ENCODE measurements at regions not wholly inside any gene's neighbourhood (a gene's known extent, or its start where the extent isn't known, plus 50 kb on each side); places are given as distances from the start of the nearest gene placed in this dataset.

DNA sequence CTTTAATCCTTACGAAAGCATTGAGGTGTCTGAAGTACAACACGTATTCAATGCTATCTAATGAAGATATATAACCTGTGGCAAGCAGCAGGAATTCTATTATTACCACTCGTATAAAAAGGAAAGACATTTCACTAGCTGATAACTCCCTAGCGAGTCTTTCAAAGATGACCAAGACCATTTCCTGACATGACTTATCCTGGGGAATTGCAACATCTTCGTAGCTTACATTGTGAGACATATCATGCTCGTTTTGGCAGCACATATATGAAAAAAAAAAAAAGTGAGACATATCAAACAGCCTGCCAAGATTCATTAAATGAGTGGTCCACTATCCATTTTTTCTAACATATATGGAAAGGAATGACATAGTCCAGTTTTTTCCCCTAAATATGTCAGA, 337.0 kb downstream of the FSCB start:
- Histone ChIP-seq H3K36me3 (no peaks in the 10 kb centered on the region), H3K4me3 (no peak overlapping the region), H3K27ac (no peak overlapping the region), H3K9me3 (no peaks in the 10 kb centered on the region), H3K27me3 (no peaks in the 10 kb centered on the region), H3K4me1 (no peaks in the 10 kb centered on the region)
- ATAC-seq (no peak), DNase-seq (no peak)
- in situ Hi-C loops (cut with MboI; ENCODE audit: low sequenced_read_pairs in 4 of 4) = no loop called here
- TF ChIP-seq POLR2A (IDR thresholded peaks at IDR 0.05) = no peak
- TF ChIP-seq, protein P1, sequence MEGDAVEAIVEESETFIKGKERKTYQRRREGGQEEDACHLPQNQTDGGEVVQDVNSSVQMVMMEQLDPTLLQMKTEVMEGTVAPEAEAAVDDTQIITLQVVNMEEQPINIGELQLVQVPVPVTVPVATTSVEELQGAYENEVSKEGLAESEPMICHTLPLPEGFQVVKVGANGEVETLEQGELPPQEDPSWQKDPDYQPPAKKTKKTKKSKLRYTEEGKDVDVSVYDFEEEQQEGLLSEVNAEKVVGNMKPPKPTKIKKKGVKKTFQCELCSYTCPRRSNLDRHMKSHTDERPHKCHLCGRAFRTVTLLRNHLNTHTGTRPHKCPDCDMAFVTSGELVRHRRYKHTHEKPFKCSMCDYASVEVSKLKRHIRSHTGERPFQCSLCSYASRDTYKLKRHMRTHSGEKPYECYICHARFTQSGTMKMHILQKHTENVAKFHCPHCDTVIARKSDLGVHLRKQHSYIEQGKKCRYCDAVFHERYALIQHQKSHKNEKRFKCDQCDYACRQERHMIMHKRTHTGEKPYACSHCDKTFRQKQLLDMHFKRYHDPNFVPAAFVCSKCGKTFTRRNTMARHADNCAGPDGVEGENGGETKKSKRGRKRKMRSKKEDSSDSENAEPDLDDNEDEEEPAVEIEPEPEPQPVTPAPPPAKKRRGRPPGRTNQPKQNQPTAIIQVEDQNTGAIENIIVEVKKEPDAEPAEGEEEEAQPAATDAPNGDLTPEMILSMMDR (IDR thresholded peaks at IDR 0.05 in 4 of 5, conservative IDR thresholded peaks at IDR 0.05 in 1 of 5) = no peak
- intact Hi-C loops (cut with DNase I; ENCODE audit: low total_unique reads) = no loop called here

DNA sequence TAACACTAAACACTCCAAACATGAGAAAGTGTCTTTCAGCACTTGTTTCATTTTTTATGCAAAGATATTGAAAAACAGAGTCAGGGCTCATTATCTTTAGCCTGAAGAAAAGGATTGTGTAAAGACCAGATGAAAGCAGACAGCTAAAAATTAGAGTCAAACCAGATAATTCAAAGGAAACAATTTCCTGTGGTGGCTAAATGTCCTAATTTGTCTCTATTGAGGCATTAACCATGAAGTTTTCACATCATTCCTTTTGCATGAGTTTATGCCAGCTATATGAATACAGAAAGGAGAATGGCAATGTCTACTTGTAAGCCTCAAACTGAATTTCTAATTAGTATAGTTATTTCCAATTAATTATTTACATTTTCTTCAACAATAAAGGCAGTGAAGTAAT, 338.5 kb downstream of the FSCB start:
- H3K9me3 ChIP-seq = no peaks in the 10 kb centered on the region
- in situ Hi-C loops (cut with MboI; ENCODE audit: low sequenced_read_pairs in 4 of 4) (no loop called here), intact Hi-C loops (cut with DNase I; ENCODE audit: low total_unique reads) (no loop called here)
- H3K36me3 ChIP-seq = no peaks in the 10 kb centered on the region
- TF ChIP-seq, protein P1 (IDR thresholded peaks at IDR 0.05 in 4 of 5, conservative IDR thresholded peaks at IDR 0.05 in 1 of 5) = no peak
- no peak for TF ChIP-seq POLR2A (IDR thresholded peaks at IDR 0.05)
- no peak overlapping the region for H3K27ac ChIP-seq
- no peaks in the 10 kb centered on the region for H3K27me3 ChIP-seq
- DNase-seq = no peak
- no peak overlapping the region for H3K4me3 ChIP-seq
- no peak for ATAC-seq
- no peaks in the 10 kb centered on the region for H3K4me1 ChIP-seq

DNA sequence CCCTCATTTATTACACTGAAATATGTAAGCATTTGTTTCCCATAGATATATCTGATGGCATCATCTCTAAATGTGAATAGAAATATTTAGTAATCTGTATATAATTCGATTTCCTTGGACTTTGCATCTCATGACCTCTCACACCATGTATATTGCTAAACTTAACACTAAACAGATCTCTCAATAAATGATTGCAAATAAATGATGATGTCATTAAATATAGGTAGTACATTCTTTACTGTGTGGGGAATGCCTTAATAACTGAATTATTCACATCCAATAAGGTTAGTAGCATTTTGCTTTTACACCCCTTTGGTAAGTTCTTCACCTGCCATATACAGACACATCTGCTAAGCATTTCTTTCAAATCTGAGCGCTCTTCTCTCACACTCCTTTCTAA, 340.5 kb downstream of the FSCB start:
- in situ Hi-C loops (cut with MboI; ENCODE audit: low sequenced_read_pairs in 4 of 4) = no loop called here
- Histone ChIP-seq H3K4me1 (no peaks in the 10 kb centered on the region), H3K36me3 (no peaks in the 10 kb centered on the region), H3K27me3 (no peaks in the 10 kb centered on the region), H3K9me3 (no peaks in the 10 kb centered on the region), H3K27ac (no peak overlapping the region), H3K4me3 (no peak overlapping the region)
- intact Hi-C loops (cut with DNase I; ENCODE audit: low total_unique reads) = no loop called here
- ATAC-seq = no peak
- TF ChIP-seq, protein P1 (IDR thresholded peaks at IDR 0.05 in 4 of 5, conservative IDR thresholded peaks at IDR 0.05 in 1 of 5) = no peak
- no peak for TF ChIP-seq POLR2A (IDR thresholded peaks at IDR 0.05)
- DNase-seq = no peak

DNA sequence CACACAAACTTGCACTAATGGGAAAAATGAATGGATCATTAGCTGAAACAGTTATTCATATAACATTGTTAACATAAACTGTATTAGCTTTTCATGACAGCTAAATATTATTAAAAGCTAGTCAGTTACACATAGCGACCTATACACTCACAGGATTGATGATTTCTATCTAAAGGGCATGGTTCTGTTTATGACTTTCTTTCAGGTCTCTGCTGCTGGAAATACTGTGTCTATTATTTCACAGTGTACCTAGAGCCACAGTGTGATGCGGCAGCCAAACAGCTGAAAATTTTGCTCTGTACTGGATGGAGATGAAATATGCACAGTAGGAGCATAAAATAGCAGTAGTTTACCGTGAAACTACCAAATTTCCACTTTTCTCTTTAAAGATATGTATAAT, 341.1 kb downstream of the FSCB start:
- Histone ChIP-seq H3K9me3 (no peaks in the 10 kb centered on the region), H3K27me3 (no peaks in the 10 kb centered on the region), H3K4me3 (no peak overlapping the region), H3K4me1 (no peaks in the 10 kb centered on the region), H3K36me3 (no peaks in the 10 kb centered on the region), H3K27ac (no peak overlapping the region)
- DNase-seq (no peak), ATAC-seq (no peak)
- intact Hi-C loops (cut with DNase I; ENCODE audit: low total_unique reads) (no loop called here), in situ Hi-C loops (cut with MboI; ENCODE audit: low sequenced_read_pairs in 4 of 4) (no loop called here)
- TF ChIP-seq, protein P1 (IDR thresholded peaks at IDR 0.05 in 4 of 5, conservative IDR thresholded peaks at IDR 0.05 in 1 of 5) = no peak
- TF ChIP-seq POLR2A (IDR thresholded peaks at IDR 0.05) = no peak

DNA sequence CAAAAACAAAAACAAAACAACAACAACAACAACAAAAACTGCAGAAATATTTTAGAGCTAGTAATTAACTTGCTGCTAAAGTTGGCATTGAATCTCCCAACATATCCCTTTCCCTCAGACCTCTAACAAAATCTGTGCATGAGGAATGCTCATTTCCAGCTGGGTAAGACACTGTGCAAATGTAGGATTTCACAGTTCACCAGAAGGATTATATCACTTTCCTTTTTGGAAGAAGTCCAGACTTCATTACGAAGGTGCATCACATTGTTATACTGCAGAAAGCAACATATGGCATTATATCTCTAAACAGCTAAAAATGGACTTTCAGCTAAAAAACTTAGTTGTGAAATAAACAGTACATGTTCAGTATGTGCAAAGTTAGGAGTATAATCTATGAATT, 341.8 kb downstream of the FSCB start:
- no peak for TF ChIP-seq POLR2A (IDR thresholded peaks at IDR 0.05)
- TF ChIP-seq, protein P1 (IDR thresholded peaks at IDR 0.05 in 4 of 5, conservative IDR thresholded peaks at IDR 0.05 in 1 of 5) = no peak
- intact Hi-C loops (cut with DNase I; ENCODE audit: low total_unique reads) = no loop called here
- ATAC-seq = no peak
- Histone ChIP-seq H3K36me3 (no peaks in the 10 kb centered on the region), H3K9me3 (no peaks in the 10 kb centered on the region), H3K4me1 (no peaks in the 10 kb centered on the region), H3K27me3 (no peaks in the 10 kb centered on the region), H3K4me3 (no peak overlapping the region), H3K27ac (no peak overlapping the region)
- no peak for DNase-seq
- in situ Hi-C loops (cut with MboI; ENCODE audit: low sequenced_read_pairs in 4 of 4) = no loop called here

All from gastrocnemius medialis (tissue), 4 donors.